Natural killer cell (primary cell): ENCODE measurements at regions not wholly inside any gene's neighbourhood (a gene's known extent, or its start where the extent isn't known, plus 50 kb on each side); places are given as distances from the start of the nearest gene placed in this dataset.

ENCODE experiments used
- ATAC-seq, 3 donors: fragments of 150-1000 bp in 2 of 3; fragments of 200-7000 bp in 1 of 3; cut with Tn5 transposase; 1 replicate in 1 of 3; 2 replicates in 2 of 3; pipeline ENCODE4 v1.10.0; 2021; ENCODE audit warnings: mild to moderate bottlenecking in 2 of 3, moderate library complexity in 2 of 3
- DNase-seq, 2 donors: peaks; one replicate each; pipeline versions ENCODE4 v3.0.0 to v3.0.0-alpha.2; 2013 to 2021; ENCODE audit warnings: mixed read lengths in 1 of 2
- H3K27ac ChIP-seq: one replicate; pipeline ENCODE4 v1.5.1; 2013; ENCODE audit warnings: mild to moderate bottlenecking, low read length
- H3K27me3 ChIP-seq: one replicate; pipeline ENCODE4 v1.6.1; 2013; ENCODE audit warnings: low read length; ENCODE audit not compliant: control insufficient read depth, insufficient read depth
- H3K36me3 ChIP-seq: one replicate; pipeline ENCODE4 v1.6.1; 2013; ENCODE audit warnings: low read length; ENCODE audit not compliant: control insufficient read depth, insufficient read depth
- H3K4me1 ChIP-seq: one replicate; pipeline ENCODE4 v1.6.1; 2013; ENCODE audit warnings: low read length; ENCODE audit not compliant: control insufficient read depth, insufficient read depth
- H3K4me3 ChIP-seq: one replicate; pipeline ENCODE4 v1.5.1; 2013; ENCODE audit warnings: low read length
- H3K9me3 ChIP-seq: one replicate; pipeline ENCODE4 v1.6.1; 2013; ENCODE audit warnings: low read length; ENCODE audit not compliant: control insufficient read depth, insufficient read depth
- H3K27ac Mint-ChIP-seq, 2 donors: one replicate each; pipeline ENCODE4 v1.8.0; 2022; ENCODE audit warnings: mild to moderate bottlenecking in 2 of 2, mixed read lengths in 2 of 2, moderate library complexity in 1 of 2
- H3K27me3 Mint-ChIP-seq, 2 donors: one replicate each; pipeline ENCODE4 v1.8.0; 2022; ENCODE audit warnings: low read depth in 2 of 2, mixed read lengths in 2 of 2
- H3K36me3 Mint-ChIP-seq: one replicate; pipeline ENCODE4 v1.8.0; 2022; ENCODE audit warnings: mixed read lengths
- H3K4me1 Mint-ChIP-seq, 2 donors: one replicate each; pipeline ENCODE4 v1.8.0; 2022; ENCODE audit warnings: mixed read lengths in 2 of 2
- H3K4me3 Mint-ChIP-seq: one replicate; pipeline ENCODE4 v1.8.0; 2022; ENCODE audit warnings: mild to moderate bottlenecking, moderate library complexity, mixed read lengths
- H3K9me3 Mint-ChIP-seq, 2 donors: one replicate each; pipeline ENCODE4 v1.8.0; 2022; ENCODE audit warnings: mixed read lengths in 2 of 2
- WGBS: methylation state at CpG from one replicate; pipeline ENCODE4 v1.1.7; 2013; ENCODE audit warnings: missing lambda C conversion rate; ENCODE audit not compliant: insufficient coverage; 5-methylcytosine and 5-hydroxymethylcytosine counted together
- intact Hi-C: fragments of 100-400 bp; cut with micrococcal nuclease; formaldehyde crosslinking; loops from one replicate; pipeline ENCODE4 v1.14.2; 2022
- TF ChIP-seq, protein P1 (sequence below): fragments of 200-600 bp; IDR thresholded peaks from one replicate; pipeline ENCODE4 v1.8.0; 2022; ENCODE audit warnings: antibody characterized with exemption

DNA sequence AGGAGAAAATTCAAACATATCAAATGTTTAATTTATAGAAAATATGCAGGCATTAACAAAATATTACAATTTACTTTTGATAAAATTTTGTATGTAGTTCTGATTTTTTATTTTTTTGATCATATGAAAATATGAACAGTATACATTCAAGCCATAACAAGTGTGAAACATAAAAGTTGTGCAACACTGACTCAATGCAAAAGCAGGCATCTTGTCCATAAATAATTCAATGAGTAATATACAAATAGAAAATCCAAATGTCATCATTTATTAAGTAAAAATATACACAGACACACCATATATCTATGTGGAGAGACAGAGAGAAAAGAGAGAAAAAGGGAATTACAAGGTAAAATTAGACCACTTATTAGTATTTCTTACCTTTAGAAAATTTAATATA lies 1183.9 kb downstream of the SLITRK1 start:
- Histone ChIP-seq H3K4me1 (no peaks in the 10 kb centered on the region), H3K9me3 (no peaks in the 10 kb centered on the region), H3K36me3 (no peaks in the 10 kb centered on the region), H3K27ac (no peak overlapping the region), H3K27me3 (no peaks in the 10 kb centered on the region), H3K4me3 (no peak overlapping the region)
- Mint-ChIP-seq H3K27me3 (no peaks in the 10 kb centered on the region), H3K4me1 (no peaks in the 10 kb centered on the region), H3K27ac (no peak overlapping the region), H3K4me3 (no peak overlapping the region), H3K9me3 (peaks cover 10 to 11% of the 10 kb centered on the region in 2 donors), H3K36me3 (peaks cover 6% of the 10 kb centered on the region)
- TF ChIP-seq, protein P1, sequence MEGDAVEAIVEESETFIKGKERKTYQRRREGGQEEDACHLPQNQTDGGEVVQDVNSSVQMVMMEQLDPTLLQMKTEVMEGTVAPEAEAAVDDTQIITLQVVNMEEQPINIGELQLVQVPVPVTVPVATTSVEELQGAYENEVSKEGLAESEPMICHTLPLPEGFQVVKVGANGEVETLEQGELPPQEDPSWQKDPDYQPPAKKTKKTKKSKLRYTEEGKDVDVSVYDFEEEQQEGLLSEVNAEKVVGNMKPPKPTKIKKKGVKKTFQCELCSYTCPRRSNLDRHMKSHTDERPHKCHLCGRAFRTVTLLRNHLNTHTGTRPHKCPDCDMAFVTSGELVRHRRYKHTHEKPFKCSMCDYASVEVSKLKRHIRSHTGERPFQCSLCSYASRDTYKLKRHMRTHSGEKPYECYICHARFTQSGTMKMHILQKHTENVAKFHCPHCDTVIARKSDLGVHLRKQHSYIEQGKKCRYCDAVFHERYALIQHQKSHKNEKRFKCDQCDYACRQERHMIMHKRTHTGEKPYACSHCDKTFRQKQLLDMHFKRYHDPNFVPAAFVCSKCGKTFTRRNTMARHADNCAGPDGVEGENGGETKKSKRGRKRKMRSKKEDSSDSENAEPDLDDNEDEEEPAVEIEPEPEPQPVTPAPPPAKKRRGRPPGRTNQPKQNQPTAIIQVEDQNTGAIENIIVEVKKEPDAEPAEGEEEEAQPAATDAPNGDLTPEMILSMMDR = no peak
- DNase-seq (no peak), ATAC-seq (no peak)
- intact Hi-C loops = no loop called here

DNA sequence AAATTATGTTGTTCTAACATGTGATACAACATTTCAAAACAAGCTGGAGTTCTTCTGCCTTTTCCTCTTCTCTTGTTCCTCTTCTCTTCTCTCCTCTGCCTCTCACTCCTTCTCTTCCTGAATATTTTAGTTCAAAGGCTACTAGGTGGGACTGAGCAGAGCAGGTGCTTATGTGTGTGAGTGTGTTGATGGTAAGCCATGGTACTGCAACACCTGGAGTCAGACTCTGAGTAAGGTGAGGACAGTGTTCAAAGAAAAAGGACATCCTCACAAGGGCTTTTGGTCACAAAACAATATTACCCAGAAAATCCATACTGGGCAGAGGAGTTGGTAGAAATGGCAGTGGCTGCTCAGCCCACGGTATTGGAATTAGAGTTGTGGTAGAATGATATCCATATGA lies 1188.7 kb downstream of the SLITRK1 start:
- H3K27me3 ChIP-seq = no peaks in the 10 kb centered on the region
- Mint-ChIP-seq H3K4me1 (peaks cover 10% of the 10 kb centered on the region in 2 donors), H3K27ac (no peak overlapping the region), H3K9me3 (peaks cover 2% of the 10 kb centered on the region in 2 donors), H3K36me3 (no peaks in the 10 kb centered on the region), H3K4me3 (no peak overlapping the region), H3K27me3 (no peaks in the 10 kb centered on the region)
- H3K4me1 ChIP-seq = no peaks in the 10 kb centered on the region
- TF ChIP-seq, protein P1 = no peak
- H3K36me3 ChIP-seq = no peaks in the 10 kb centered on the region
- intact Hi-C loops = no loop called here
- H3K9me3 ChIP-seq = no peaks in the 10 kb centered on the region
- WGBS = 86% methylated on average over 1 of the region's 1 CpG
- ATAC-seq = no peak
- no peak overlapping the region for H3K4me3 ChIP-seq
- no peak overlapping the region for H3K27ac ChIP-seq
- DNase-seq = no peak

DNA sequence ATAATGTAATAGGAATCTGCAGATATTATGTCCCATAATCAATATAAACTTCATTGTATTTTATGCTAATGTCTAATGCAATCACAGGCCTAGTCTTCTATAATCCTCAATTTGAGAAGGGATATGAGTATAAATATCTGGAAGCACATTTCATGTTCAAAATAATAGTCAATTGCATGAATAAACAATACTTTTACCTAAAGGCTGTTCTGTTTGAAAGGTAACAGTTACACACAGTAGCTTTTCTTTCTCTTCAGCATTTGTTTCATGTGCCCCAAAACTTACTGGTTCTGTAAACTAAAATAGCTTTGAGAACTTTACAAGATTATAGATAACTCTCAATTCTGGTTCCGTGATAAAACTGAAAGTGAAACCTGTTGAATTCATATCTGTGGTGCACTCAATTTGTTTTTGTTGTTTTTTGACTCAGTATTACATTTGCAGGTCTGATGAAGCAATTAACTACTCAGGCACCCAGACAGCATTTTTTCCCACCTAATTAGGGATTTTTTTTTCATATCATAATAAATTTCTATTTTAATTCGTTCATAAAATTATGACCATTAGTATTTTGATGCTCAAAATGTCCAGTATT lies 1193.8 kb downstream of the SLITRK1 start:
- intact Hi-C loops = no loop called here
- H3K27ac Mint-ChIP-seq = peak overlapping the region; percentile 37 to 50
- DNase-seq (peak in 1 of 2 donors; percentile 30), ATAC-seq (peak in 2 of 3 donors; percentile 48 to 53)
- Histone ChIP-seq H3K27me3 (no peaks in the 10 kb centered on the region), H3K27ac (no peak overlapping the region), H3K4me3 (peak overlapping the region; percentile 26), H3K4me1 (no peaks in the 10 kb centered on the region), H3K9me3 (no peaks in the 10 kb centered on the region), H3K36me3 (no peaks in the 10 kb centered on the region)
- peak overlapping the region; percentile 76 for H3K4me3 Mint-ChIP-seq
- TF ChIP-seq, protein P1 = no peak
- H3K27me3 Mint-ChIP-seq = no peaks in the 10 kb centered on the region
- H3K36me3 Mint-ChIP-seq = no peaks in the 10 kb centered on the region
- peaks cover under 1 to 2% of the 10 kb centered on the region in 2 donors for H3K9me3 Mint-ChIP-seq
- 17% methylated on average over 2 of the region's 2 CpGs for WGBS
- peaks cover 16% of the 10 kb centered on the region in 2 donors for H3K4me1 Mint-ChIP-seq

DNA sequence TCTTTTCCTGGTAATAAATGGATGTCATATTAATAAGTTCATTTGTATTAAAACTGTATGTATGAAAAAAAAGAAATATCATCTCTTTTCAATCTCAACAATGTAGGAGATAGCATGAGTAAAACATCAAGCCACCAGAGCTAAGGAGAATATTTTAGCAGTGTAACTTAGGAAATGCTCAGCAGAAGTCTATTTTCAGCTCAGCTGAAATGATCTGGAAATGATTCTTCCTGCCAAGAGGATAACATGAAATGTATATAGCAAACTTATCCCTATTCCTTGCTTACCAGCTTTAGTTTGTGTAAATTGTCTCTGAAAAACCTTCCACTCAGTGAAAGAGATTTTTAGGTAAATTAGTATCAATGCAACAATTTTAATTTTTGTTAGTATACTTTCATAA lies 1194.4 kb downstream of the SLITRK1 start:
- H3K27me3 Mint-ChIP-seq = no peaks in the 10 kb centered on the region
- Histone ChIP-seq H3K27me3 (no peaks in the 10 kb centered on the region), H3K27ac (no peak overlapping the region), H3K4me3 (no peak overlapping the region), H3K4me1 (no peaks in the 10 kb centered on the region), H3K9me3 (no peaks in the 10 kb centered on the region), H3K36me3 (no peaks in the 10 kb centered on the region)
- H3K36me3 Mint-ChIP-seq = no peaks in the 10 kb centered on the region
- DNase-seq (no peak), ATAC-seq (no peak)
- peak overlapping the region; percentile 37 to 50 for H3K27ac Mint-ChIP-seq
- intact Hi-C loops = no loop called here
- TF ChIP-seq, protein P1 = no peak
- peaks cover 2 to 3% of the 10 kb centered on the region in 2 donors for H3K9me3 Mint-ChIP-seq
- H3K4me1 Mint-ChIP-seq = peaks cover 16% of the 10 kb centered on the region in 2 donors
- peak overlapping the region; percentile 76 for H3K4me3 Mint-ChIP-seq
